Thyroid gland (tissue), 4 donors: ENCODE measurements at regions not wholly inside any gene's neighbourhood (a gene's known extent, or its start where the extent isn't known, plus 50 kb on each side); places are given as distances from the start of the nearest gene placed in this dataset.

Experiments used
- DNase-seq, 2 donors: peaks; one replicate each; pipeline ENCODE4 v3.0.0-alpha.2; 2019
- H3K27ac ChIP-seq, 3 donors: fragments of 200-600 bp; sonication (generic); 1 replicate in 2 of 3; 2 replicates in 1 of 3; pipeline ENCODE4 v1.5.1; 2016 to 2019; ENCODE audit warnings: mild to moderate bottlenecking in 1 of 3, moderate library complexity in 1 of 3
- H3K27me3 ChIP-seq: fragments of 200-600 bp; sonication (generic); one replicate; pipeline ENCODE4 v1.5.1; 2019
- H3K36me3 ChIP-seq, 2 donors: fragments of 200-600 bp; sonication (generic); one replicate each; pipeline ENCODE4 v1.5.1; 2016 to 2019
- H3K4me1 ChIP-seq, 2 donors: fragments of 200-600 bp; sonication (generic); one replicate each; pipeline ENCODE4 v1.5.1; 2017 to 2019
- H3K4me3 ChIP-seq, 3 donors: fragments of 200-600 bp; sonication (generic); replicated peaks in 1 of 3; 1 replicate in 2 of 3; 2 replicates in 1 of 3; pipeline ENCODE4 v1.5.1; 2016; ENCODE audit warnings: mild to moderate bottlenecking in 1 of 3
- H3K9me3 ChIP-seq: fragments of 200-600 bp; sonication (generic); one replicate; pipeline ENCODE4 v1.5.1; 2017
- CTCF ChIP-seq, 6 experiments: fragments of 200-600 bp in 3 of 6; fragments of 450-650 bp in 3 of 6; sonication (generic) in 3 of 6; IDR thresholded peaks; one replicate each; pipeline ENCODE4 v1.5.1; 2016 to 2019; ENCODE audit warnings: antibody characterized with exemption in 6 of 6, mild to moderate bottlenecking in 2 of 6, inconsistent platforms in 1 of 6, moderate library complexity in 1 of 6
- POLR2A ChIP-seq, 2 donors: fragments of 450-650 bp; IDR thresholded peaks; one replicate each; pipeline ENCODE4 v1.6.1; 2017; ENCODE audit warnings: antibody characterized with exemption in 2 of 2, mild to moderate bottlenecking in 2 of 2, moderate library complexity in 1 of 2
- WGBS, 2 donors: methylation state at CpG; one replicate each; pipeline ENCODE4 v1.1.5; 2017; 5-methylcytosine and 5-hydroxymethylcytosine counted together
- intact Hi-C: fragments of 100-400 bp; cut with DNase I; formaldehyde crosslinking; loops from one replicate; pipeline ENCODE4 v1.15.1; 2023

- no peaks in the 10 kb centered on the region for H3K4me1 ChIP-seq
- 75 to 91% methylated on average over 6 to 7 of the region's 7 CpGs for WGBS, 2 donors
- no peaks in the 10 kb centered on the region for H3K36me3 ChIP-seq
- H3K27ac ChIP-seq = no peak overlapping the region
- intact Hi-C loops = no loop called here
- no peaks in the 10 kb centered on the region for H3K9me3 ChIP-seq
- TF ChIP-seq POLR2A (IDR thresholded peaks at IDR 0.05) (no peak), CTCF (IDR thresholded peaks at IDR 0.05) (no peak)
- no peaks in the 10 kb centered on the region for H3K27me3 ChIP-seq
- H3K4me3 ChIP-seq = no peak overlapping the region
- no peak for DNase-seq
Measured at GRCh38 chr5:2251298-2251697, 368.6 kb upstream of the IRX4 start.

- Histone ChIP-seq H3K4me1 (no peaks in the 10 kb centered on the region), H3K27me3 (no peaks in the 10 kb centered on the region), H3K9me3 (no peaks in the 10 kb centered on the region), H3K36me3 (no peaks in the 10 kb centered on the region), H3K4me3 (no peak overlapping the region), H3K27ac (no peak overlapping the region)
- no peak for DNase-seq
- intact Hi-C loops = no loop called here
- TF ChIP-seq POLR2A (IDR thresholded peaks at IDR 0.05) (no peak), CTCF (IDR thresholded peaks at IDR 0.05) (no peak)
- WGBS, 2 donors = 89 to 94% methylated on average over 12 of the region's 12 CpGs
Measured at GRCh38 chr5:2250365-2250950, 367.7 kb upstream of the IRX4 start.

GRCh38 chr5:2249442-2249841 is 366.7 kb upstream of the IRX4 start:
- no peak for TF ChIP-seq POLR2A (IDR thresholded peaks at IDR 0.05)
- no peak for TF ChIP-seq CTCF (IDR thresholded peaks at IDR 0.05)
- WGBS, 2 donors = 83 to 94% methylated on average over 8 to 9 of the region's 10 CpGs
- H3K4me1 ChIP-seq = no peaks in the 10 kb centered on the region
- no peaks in the 10 kb centered on the region for H3K9me3 ChIP-seq
- DNase-seq = no peak
- H3K27ac ChIP-seq = no peak overlapping the region
- H3K4me3 ChIP-seq = no peak overlapping the region
- H3K36me3 ChIP-seq = no peaks in the 10 kb centered on the region
- H3K27me3 ChIP-seq = no peaks in the 10 kb centered on the region
- intact Hi-C loops = no loop called here

- 44 to 52% methylated on average over 2 of the region's 2 CpGs for WGBS, 2 donors
- Histone ChIP-seq H3K4me1 (no peaks in the 10 kb centered on the region), H3K27me3 (no peaks in the 10 kb centered on the region), H3K27ac (no peak overlapping the region), H3K36me3 (no peaks in the 10 kb centered on the region), H3K4me3 (no peak overlapping the region), H3K9me3 (no peaks in the 10 kb centered on the region)
- DNase-seq = no peak
- no peak for TF ChIP-seq POLR2A (IDR thresholded peaks at IDR 0.05)
- no peak for TF ChIP-seq CTCF (IDR thresholded peaks at IDR 0.05)
- intact Hi-C loops = no loop called here
Measured at GRCh38 chr5:2249026-2249425, 366.3 kb upstream of the IRX4 start.

GRCh38 chr5:2242539-2242938 is 359.8 kb upstream of the IRX4 start:
- 63 to 66% methylated on average over 4 of the region's 4 CpGs for WGBS, 2 donors

More at GRCh38 chr5:2242539-2242938, 359.8 kb upstream of the IRX4 start:
- intact Hi-C loops = no loop called here
- no peaks in the 10 kb centered on the region for H3K9me3 ChIP-seq
- no peaks in the 10 kb centered on the region for H3K36me3 ChIP-seq
- TF ChIP-seq CTCF (IDR thresholded peaks at IDR 0.05) (no peak), POLR2A (IDR thresholded peaks at IDR 0.05) (no peak)
- DNase-seq = no peak
- no peak overlapping the region for H3K27ac ChIP-seq
- no peak overlapping the region for H3K4me3 ChIP-seq
- H3K27me3 ChIP-seq = no peaks in the 10 kb centered on the region
- H3K4me1 ChIP-seq = no peaks in the 10 kb centered on the region
